CD8-positive, alpha-beta memory T cell (primary cell): ENCODE measurements at regions not wholly inside any gene's neighbourhood (a gene's known extent, or its start where the extent isn't known, plus 50 kb on each side); places are given as distances from the start of the nearest gene placed in this dataset.

Experiments used
- CTCF ChIA-PET: fragments of 350-600 bp; sonication (Branson Sonifier 250); formaldehyde crosslinking; loops from one replicate; lab custom pipeline; 2021; ENCODE audit warnings: antibody characterized with exemption; lab: Charles Lee
- POLR2A ChIA-PET: fragments of 350-600 bp; sonication (Branson Sonifier 250); formaldehyde crosslinking; loops from one replicate; lab custom pipeline; 2021; ENCODE audit warnings: antibody characterized with exemption; lab: Charles Lee
- DNase-seq, 5 donors: peaks; one replicate each; pipeline versions ENCODE4 v3.0.0 to v3.0.0-alpha.2; 2020 to 2022; ENCODE audit warnings: mixed read lengths in 1 of 5
- H3K27ac ChIP-seq: one replicate; pipeline ENCODE4 v1.7.0; 2013; ENCODE audit warnings: low read depth, mild to moderate bottlenecking, low read length, moderate library complexity
- H3K27me3 ChIP-seq: 2 replicates; pipeline ENCODE4 v1.7.0; 2013; ENCODE audit warnings: low read length, mild to moderate bottlenecking; ENCODE audit not compliant: insufficient read depth, poor library complexity, severe bottlenecking
- H3K36me3 ChIP-seq: 2 replicates; pipeline ENCODE4 v1.7.0; 2013; ENCODE audit warnings: mild to moderate bottlenecking, low read length, moderate library complexity; ENCODE audit not compliant: insufficient read depth
- H3K4me1 ChIP-seq: 2 replicates; pipeline ENCODE4 v1.7.0; 2013; ENCODE audit warnings: mild to moderate bottlenecking, low read length, moderate library complexity; ENCODE audit not compliant: insufficient read depth
- H3K4me3 ChIP-seq: 2 replicates; pipeline ENCODE4 v1.7.0; 2013; ENCODE audit warnings: mild to moderate bottlenecking, low read length
- H3K9me3 ChIP-seq: 2 replicates; pipeline ENCODE4 v1.7.0; 2013; ENCODE audit warnings: mild to moderate bottlenecking, low read length
- H3K27ac Mint-ChIP-seq, 8 donors: one replicate each; pipeline ENCODE4 v1.8.0; 2020 to 2021; ENCODE audit warnings: mixed read lengths in 8 of 8, mild to moderate bottlenecking in 6 of 8, inconsistent platforms in 3 of 8, moderate library complexity in 3 of 8
- H3K27me3 Mint-ChIP-seq, 2 donors: one replicate each; pipeline ENCODE4 v1.8.0; 2020 to 2021; ENCODE audit warnings: mixed read lengths in 2 of 2, mild to moderate bottlenecking in 1 of 2, moderate library complexity in 1 of 2
- H3K36me3 Mint-ChIP-seq, 3 donors: one replicate each; pipeline ENCODE4 v1.8.0; 2020 to 2021; ENCODE audit warnings: mixed read lengths in 3 of 3, inconsistent platforms in 1 of 3, mild to moderate bottlenecking in 1 of 3
- H3K4me1 Mint-ChIP-seq, 3 donors: one replicate each; pipeline ENCODE4 v1.8.0; 2020 to 2021; ENCODE audit warnings: mixed read lengths in 3 of 3, inconsistent platforms in 1 of 3, mild to moderate bottlenecking in 1 of 3
- H3K4me3 Mint-ChIP-seq, 7 donors: one replicate each; pipeline ENCODE4 v1.8.0; 2020 to 2021; ENCODE audit warnings: mixed read lengths in 7 of 7, mild to moderate bottlenecking in 6 of 7, moderate library complexity in 4 of 7, inconsistent platforms in 2 of 7
- H3K9me3 Mint-ChIP-seq, 5 donors: one replicate each; pipeline ENCODE4 v1.8.0; 2020 to 2022; ENCODE audit warnings: mixed read lengths in 5 of 5, mild to moderate bottlenecking in 3 of 5, moderate library complexity in 2 of 5, inconsistent platforms in 1 of 5

DNA sequence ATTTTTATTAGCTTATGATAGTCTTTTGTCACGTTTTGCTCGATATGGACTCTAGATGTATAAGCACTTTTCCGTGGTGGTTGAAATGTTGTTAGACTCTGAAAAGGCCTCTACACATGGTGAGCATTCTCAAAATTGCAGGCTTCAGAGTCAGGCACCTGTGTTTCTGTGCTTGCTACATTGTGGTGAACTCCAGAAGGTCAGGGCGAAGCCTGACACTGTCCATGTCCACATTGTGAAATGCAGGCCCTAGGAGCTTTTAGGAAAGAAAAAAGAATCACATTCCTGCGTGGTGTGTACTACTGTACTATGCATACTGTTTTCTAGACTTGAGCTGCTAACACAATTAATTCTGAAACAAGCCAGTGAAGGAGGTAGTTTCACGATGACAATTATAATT is 86.3 kb downstream of the HS3ST1 start:
- no peaks in the 10 kb centered on the region for H3K27me3 Mint-ChIP-seq
- H3K36me3 Mint-ChIP-seq = peaks cover 0 to 1% (median 0%) of the 10 kb centered on the region in 3 donors
- no peak for DNase-seq
- no peaks in the 10 kb centered on the region for H3K9me3 Mint-ChIP-seq
- Histone ChIP-seq H3K9me3 (no peaks in the 10 kb centered on the region), H3K4me3 (no peak overlapping the region), H3K4me1 (no peaks in the 10 kb centered on the region), H3K27ac (no peak overlapping the region), H3K36me3 (no peaks in the 10 kb centered on the region), H3K27me3 (no peaks in the 10 kb centered on the region)
- no peak overlapping the region for H3K27ac Mint-ChIP-seq
- H3K4me1 Mint-ChIP-seq = no peaks in the 10 kb centered on the region
- ChIA-PET CTCF (no interaction called here), POLR2A (no interaction called here)
- H3K4me3 Mint-ChIP-seq = no peak overlapping the region

GRCh38 chr4:11341337-11342043 is 87.2 kb downstream of the HS3ST1 start:
- Mint-ChIP-seq H3K4me3 (no peak overlapping the region), H3K27ac (no peak overlapping the region), H3K4me1 (no peaks in the 10 kb centered on the region), H3K27me3 (no peaks in the 10 kb centered on the region), H3K9me3 (no peaks in the 10 kb centered on the region), H3K36me3 (peaks cover 0 to 1% (median 0%) of the 10 kb centered on the region in 3 donors)
- Histone ChIP-seq H3K27ac (no peak overlapping the region), H3K27me3 (no peaks in the 10 kb centered on the region), H3K36me3 (no peaks in the 10 kb centered on the region), H3K9me3 (no peaks in the 10 kb centered on the region), H3K4me1 (no peaks in the 10 kb centered on the region), H3K4me3 (no peak overlapping the region)
- no peak for DNase-seq
- ChIA-PET CTCF (no interaction called here), POLR2A (no interaction called here)

DNA sequence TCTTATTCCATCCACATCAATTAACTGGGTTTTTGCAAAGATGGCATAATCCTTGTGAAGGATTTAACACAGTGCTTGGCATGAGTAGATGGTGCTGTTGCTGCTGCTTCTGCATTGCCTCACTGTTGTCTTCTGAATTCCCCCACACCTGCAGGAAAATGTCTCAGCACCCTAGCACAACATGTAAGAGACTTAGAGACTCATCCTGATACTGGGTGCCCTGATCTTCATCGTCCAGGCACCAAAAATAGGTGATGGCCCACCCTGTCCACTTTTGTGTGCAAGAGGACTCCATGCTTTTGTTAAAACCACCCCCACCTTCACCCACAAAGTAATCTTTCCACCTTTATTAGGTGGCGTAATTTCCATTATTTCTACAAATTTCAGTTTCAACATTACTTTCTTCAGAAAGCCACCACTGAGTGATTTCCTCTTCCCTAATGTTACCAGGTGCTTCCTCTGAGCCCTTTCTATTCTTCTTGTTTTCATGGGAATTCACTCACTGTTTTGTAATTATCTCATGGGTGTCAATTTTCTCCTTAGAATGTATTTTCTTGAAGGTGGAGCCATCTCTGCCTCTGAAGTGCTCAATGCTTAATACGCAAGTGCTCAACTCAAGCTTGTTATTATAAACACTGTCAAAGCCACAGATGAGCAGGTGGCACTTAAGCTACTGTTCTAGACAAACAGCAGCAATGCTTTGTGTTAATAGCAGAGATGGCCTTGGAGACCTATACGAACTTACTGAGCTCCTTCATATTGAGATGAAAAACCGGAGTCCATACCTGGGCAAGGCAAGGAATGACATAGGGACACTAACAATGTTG is 89.5 kb downstream of the HS3ST1 start:
- H3K27me3 ChIP-seq = no peaks in the 10 kb centered on the region
- Mint-ChIP-seq H3K4me3 (no peak overlapping the region), H3K9me3 (peaks cover 0 to 2% (median 0%) of the 10 kb centered on the region in 5 donors), H3K27me3 (no peaks in the 10 kb centered on the region), H3K36me3 (peaks cover 0 to 1% (median 0%) of the 10 kb centered on the region in 3 donors), H3K4me1 (no peaks in the 10 kb centered on the region), H3K27ac (no peak overlapping the region)
- no peaks in the 10 kb centered on the region for H3K9me3 ChIP-seq
- H3K27ac ChIP-seq = no peak overlapping the region
- no peaks in the 10 kb centered on the region for H3K4me1 ChIP-seq
- DNase-seq = no peak
- H3K4me3 ChIP-seq = no peak overlapping the region
- ChIA-PET CTCF (no interaction called here), POLR2A (no interaction called here)
- no peaks in the 10 kb centered on the region for H3K36me3 ChIP-seq

GRCh38 chr4:11337287-11337686 is 91.4 kb downstream of the HS3ST1 start:
- Mint-ChIP-seq H3K36me3 (peaks cover 0 to 1% (median 0%) of the 10 kb centered on the region in 3 donors), H3K27ac (no peak overlapping the region), H3K4me1 (no peaks in the 10 kb centered on the region), H3K9me3 (peaks cover 0 to 2% (median 0%) of the 10 kb centered on the region in 5 donors), H3K27me3 (no peaks in the 10 kb centered on the region), H3K4me3 (no peak overlapping the region)
- POLR2A ChIA-PET = no interaction called here
- Histone ChIP-seq H3K36me3 (no peaks in the 10 kb centered on the region), H3K4me3 (no peak overlapping the region), H3K4me1 (no peaks in the 10 kb centered on the region), H3K9me3 (no peaks in the 10 kb centered on the region), H3K27me3 (no peaks in the 10 kb centered on the region), H3K27ac (no peak overlapping the region)
- CTCF ChIA-PET = no interaction called here
- no peak for DNase-seq

GRCh38 chr4:11336435-11336834 is 92.3 kb downstream of the HS3ST1 start:
- Histone ChIP-seq H3K27me3 (no peaks in the 10 kb centered on the region), H3K4me1 (no peaks in the 10 kb centered on the region), H3K4me3 (no peak overlapping the region), H3K27ac (no peak overlapping the region), H3K36me3 (no peaks in the 10 kb centered on the region), H3K9me3 (no peaks in the 10 kb centered on the region)
- Mint-ChIP-seq H3K36me3 (peaks cover 0 to 1% (median 0%) of the 10 kb centered on the region in 3 donors), H3K27me3 (no peaks in the 10 kb centered on the region), H3K4me1 (no peaks in the 10 kb centered on the region), H3K27ac (no peak overlapping the region), H3K9me3 (peaks cover 0 to 2% (median 0%) of the 10 kb centered on the region in 5 donors), H3K4me3 (no peak overlapping the region)
- ChIA-PET CTCF (no interaction called here), POLR2A (no interaction called here)
- no peak for DNase-seq

DNA sequence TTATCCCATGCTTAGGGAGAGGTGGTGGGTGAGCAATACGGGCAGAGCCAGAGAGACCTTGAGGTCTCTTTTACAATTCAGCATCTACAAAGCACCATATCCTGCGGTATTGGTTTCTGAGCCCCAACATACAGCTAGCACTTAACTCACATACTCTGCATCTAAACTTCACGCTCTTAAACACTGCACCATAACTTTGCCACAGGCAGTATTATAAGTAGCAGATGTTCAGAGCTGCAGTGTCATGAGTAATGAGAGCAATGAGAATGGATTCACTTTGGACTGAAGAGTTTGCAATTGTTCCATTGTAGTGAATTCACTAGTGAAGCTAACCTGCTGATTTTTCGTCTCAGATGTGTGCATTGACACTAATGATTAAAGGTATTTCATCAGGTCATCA is 93.8 kb downstream of the HS3ST1 start:
- no peak overlapping the region for H3K4me3 Mint-ChIP-seq
- Histone ChIP-seq H3K4me1 (no peaks in the 10 kb centered on the region), H3K27me3 (no peaks in the 10 kb centered on the region), H3K27ac (no peak overlapping the region), H3K36me3 (no peaks in the 10 kb centered on the region), H3K9me3 (no peaks in the 10 kb centered on the region), H3K4me3 (no peak overlapping the region)
- H3K27ac Mint-ChIP-seq = no peak overlapping the region
- DNase-seq = no peak
- H3K27me3 Mint-ChIP-seq = no peaks in the 10 kb centered on the region
- peaks cover 0 to 1% (median 0%) of the 10 kb centered on the region in 3 donors for H3K36me3 Mint-ChIP-seq
- peaks cover 0 to 2% (median 0%) of the 10 kb centered on the region in 5 donors for H3K9me3 Mint-ChIP-seq
- CTCF ChIA-PET = no interaction called here
- POLR2A ChIA-PET = no interaction called here
- H3K4me1 Mint-ChIP-seq = no peaks in the 10 kb centered on the region

- H3K36me3 ChIP-seq = no peaks in the 10 kb centered on the region
- H3K4me3 ChIP-seq = no peak overlapping the region
- Mint-ChIP-seq H3K4me3 (no peak overlapping the region), H3K9me3 (peaks cover 0 to 7% (median under 1%) of the 10 kb centered on the region in 5 donors), H3K36me3 (no peaks in the 10 kb centered on the region), H3K27ac (no peak overlapping the region), H3K27me3 (peaks cover 0 to 4% of the 10 kb centered on the region in 2 donors), H3K4me1 (no peaks in the 10 kb centered on the region)
- H3K27ac ChIP-seq = no peak overlapping the region
- ChIA-PET CTCF (no interaction called here), POLR2A (no interaction called here)
- no peaks in the 10 kb centered on the region for H3K27me3 ChIP-seq
- no peak for DNase-seq
- H3K9me3 ChIP-seq = no peaks in the 10 kb centered on the region
- no peaks in the 10 kb centered on the region for H3K4me1 ChIP-seq
Measured at GRCh38 chr4:11328401-11328800, 100.3 kb downstream of the HS3ST1 start.

GRCh38 chr4:11326021-11326420 is 102.7 kb downstream of the HS3ST1 start:
- no peak overlapping the region for H3K27ac ChIP-seq

More at GRCh38 chr4:11326021-11326420, 102.7 kb downstream of the HS3ST1 start:
- peaks cover 0 to 4% of the 10 kb centered on the region in 2 donors for H3K27me3 Mint-ChIP-seq
- ChIA-PET POLR2A (no interaction called here), CTCF (no interaction called here)
- H3K4me3 Mint-ChIP-seq = no peak overlapping the region
- no peaks in the 10 kb centered on the region for H3K36me3 Mint-ChIP-seq
- H3K4me1 ChIP-seq = no peaks in the 10 kb centered on the region
- DNase-seq = no peak
- H3K4me3 ChIP-seq = no peak overlapping the region
- no peaks in the 10 kb centered on the region for H3K36me3 ChIP-seq
- no peaks in the 10 kb centered on the region for H3K27me3 ChIP-seq
- peaks cover 2 to 20% (median 12%) of the 10 kb centered on the region in 5 donors for H3K9me3 Mint-ChIP-seq
- H3K4me1 Mint-ChIP-seq = no peaks in the 10 kb centered on the region
- H3K27ac Mint-ChIP-seq = no peak overlapping the region
- no peaks in the 10 kb centered on the region for H3K9me3 ChIP-seq
